ENCODE measurements at regions not wholly inside any gene's neighbourhood (a gene's known extent, or its start where the extent isn't known, plus 50 kb on each side); places are given as distances from the start of the nearest gene placed in this dataset.

DNA sequence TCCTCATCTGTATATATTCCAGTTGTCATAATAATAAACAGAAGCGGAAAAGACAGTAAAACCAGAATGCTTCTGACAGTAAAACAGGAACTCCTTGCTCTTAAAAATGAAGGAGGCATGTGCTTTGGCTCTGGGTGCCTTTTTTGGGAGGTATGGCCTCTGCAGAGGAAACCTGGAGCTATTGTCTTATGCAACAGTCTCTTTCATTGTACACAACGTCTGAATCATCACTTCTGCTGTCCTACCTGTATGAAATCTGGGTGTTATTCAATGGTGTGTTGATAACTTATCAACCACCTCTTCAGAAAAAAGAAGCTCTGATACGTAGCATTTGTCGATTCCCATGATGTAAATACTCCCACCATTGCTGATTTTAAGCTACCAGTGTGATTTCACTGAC is 64.8 kb downstream of the CDCA7 start:
- TF ChIP-seq, protein P1, sequence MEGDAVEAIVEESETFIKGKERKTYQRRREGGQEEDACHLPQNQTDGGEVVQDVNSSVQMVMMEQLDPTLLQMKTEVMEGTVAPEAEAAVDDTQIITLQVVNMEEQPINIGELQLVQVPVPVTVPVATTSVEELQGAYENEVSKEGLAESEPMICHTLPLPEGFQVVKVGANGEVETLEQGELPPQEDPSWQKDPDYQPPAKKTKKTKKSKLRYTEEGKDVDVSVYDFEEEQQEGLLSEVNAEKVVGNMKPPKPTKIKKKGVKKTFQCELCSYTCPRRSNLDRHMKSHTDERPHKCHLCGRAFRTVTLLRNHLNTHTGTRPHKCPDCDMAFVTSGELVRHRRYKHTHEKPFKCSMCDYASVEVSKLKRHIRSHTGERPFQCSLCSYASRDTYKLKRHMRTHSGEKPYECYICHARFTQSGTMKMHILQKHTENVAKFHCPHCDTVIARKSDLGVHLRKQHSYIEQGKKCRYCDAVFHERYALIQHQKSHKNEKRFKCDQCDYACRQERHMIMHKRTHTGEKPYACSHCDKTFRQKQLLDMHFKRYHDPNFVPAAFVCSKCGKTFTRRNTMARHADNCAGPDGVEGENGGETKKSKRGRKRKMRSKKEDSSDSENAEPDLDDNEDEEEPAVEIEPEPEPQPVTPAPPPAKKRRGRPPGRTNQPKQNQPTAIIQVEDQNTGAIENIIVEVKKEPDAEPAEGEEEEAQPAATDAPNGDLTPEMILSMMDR (IDR thresholded peaks at IDR 0.05): no peak
- no peak for TF ChIP-seq POLR2A (IDR thresholded peaks at IDR 0.05)
